GM18907 (cell line): ENCODE measurements at regions not wholly inside any gene's neighbourhood (a gene's known extent, or its start where the extent isn't known, plus 50 kb on each side); places are given as distances from the start of the nearest gene placed in this dataset.

Experiments used
- ATAC-seq: cut with Tn5 transposase; IDR thresholded peaks from one replicate; pipeline ENCODE4 v1.9.1; 2021; ENCODE audit warnings: mild to moderate bottlenecking, moderate library complexity; ENCODE audit not compliant: unreplicated experiment

DNA sequence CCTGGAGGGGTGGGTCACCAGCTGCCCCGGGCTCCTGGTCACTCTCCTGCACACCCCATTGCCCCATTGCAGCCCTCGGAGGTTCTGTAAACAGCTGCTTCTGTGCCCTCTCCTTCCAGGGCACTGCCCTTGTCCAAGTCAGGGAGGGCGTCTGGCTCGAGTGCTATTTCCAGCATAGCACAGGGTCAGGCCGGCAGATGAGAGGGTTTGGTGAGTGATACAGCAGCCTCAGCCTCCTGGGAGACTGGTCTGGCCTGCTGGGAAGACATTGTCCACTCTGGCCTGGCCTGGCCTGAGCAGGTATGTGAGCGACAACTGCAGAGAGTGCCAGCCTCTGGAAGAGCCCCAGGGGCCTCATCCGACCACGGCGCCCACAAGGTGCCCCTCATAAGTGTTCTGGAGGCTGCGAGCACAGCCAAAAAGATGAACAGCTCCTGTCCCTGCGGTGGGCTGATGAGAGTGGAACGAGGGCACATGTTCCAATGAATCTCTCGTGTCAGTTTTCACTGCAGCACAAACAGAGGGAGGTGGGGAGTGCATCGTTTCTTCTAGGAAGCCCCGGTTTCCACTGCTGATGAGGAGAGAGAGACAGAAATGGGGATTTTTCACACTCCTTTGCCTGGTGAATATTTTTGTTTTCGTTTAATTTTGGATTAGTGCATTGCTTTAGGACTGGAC is 105.8 kb upstream of the SDK2 start:
- no peak for ATAC-seq

DNA sequence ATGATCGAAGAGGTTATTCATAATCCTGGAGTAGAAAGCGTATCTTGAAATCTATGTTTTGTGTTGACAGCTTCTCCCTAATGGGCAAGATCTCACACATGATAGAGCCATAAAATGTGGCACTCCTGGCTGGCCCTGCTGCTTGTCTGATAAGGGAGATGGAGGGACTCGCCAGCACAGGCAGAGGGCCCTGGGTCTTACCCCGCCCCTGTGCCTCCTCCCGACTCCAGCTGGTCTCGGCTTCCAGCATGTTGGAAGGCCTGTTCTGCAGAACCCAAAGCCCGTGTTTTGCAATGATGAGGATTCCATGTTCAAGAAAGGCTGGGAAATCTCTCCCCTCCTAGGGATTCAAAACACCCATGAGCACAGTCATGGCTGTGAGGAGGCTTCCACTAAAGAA is 106.7 kb upstream of the SDK2 start:
- ATAC-seq: no peak

- ATAC-seq: no peak
These were observed 109.7 kb upstream of the SDK2 start for GRCh38 chr17:73753751-73754496.

- ATAC-seq: no peak
These were observed 110.7 kb upstream of the SDK2 start for GRCh38 chr17:73754886-73755400.

GRCh38 chr17:73757420-73757819 is 113.2 kb upstream of the SDK2 start:
- ATAC-seq: no peak

DNA sequence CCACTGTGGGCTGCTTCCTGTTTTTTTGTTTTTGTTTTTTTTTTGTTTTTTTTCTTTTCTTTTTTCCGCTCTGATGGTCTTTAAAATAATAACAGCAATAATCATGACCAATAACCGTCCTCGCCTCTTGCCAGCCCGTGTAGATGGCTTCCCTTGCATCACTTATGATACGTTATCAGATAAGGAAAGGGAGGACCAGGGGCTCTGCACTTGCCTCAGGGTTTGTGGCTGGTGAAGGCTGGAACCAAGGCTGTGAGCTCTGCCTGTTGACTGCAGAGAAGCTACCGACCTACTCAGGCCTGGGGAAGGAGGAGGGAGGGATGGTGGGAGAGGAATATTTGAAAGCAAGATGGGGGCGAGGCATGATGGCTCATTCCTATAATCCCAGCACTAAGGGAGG is 114.0 kb upstream of the SDK2 start:
- ATAC-seq: no peak

DNA sequence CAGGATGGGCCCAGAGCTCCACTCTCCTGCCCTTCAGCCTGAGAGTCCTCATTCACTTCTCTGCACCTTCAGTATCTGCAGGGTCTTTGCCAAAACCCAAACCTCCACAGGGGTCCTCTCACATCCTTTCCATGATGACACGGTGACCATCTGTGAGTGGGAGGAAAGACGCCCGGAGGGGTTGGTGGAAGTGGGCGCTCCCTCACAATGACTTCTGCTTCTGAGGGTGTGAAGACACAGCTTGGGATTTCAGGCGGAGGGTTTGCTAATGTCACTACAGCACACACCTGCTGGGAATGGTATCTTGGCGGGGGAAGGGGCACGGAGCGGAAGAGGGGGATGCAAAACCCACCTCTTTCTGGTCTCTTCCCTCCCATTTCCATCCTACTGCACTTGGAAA is 115.1 kb upstream of the SDK2 start:
- ATAC-seq: no peak

GRCh38 chr17:73759734-73760438 is 115.6 kb upstream of the SDK2 start:
- ATAC-seq: no peak

- ATAC-seq: no peak
These were observed 116.2 kb upstream of the SDK2 start for GRCh38 chr17:73760439-73760758.

DNA sequence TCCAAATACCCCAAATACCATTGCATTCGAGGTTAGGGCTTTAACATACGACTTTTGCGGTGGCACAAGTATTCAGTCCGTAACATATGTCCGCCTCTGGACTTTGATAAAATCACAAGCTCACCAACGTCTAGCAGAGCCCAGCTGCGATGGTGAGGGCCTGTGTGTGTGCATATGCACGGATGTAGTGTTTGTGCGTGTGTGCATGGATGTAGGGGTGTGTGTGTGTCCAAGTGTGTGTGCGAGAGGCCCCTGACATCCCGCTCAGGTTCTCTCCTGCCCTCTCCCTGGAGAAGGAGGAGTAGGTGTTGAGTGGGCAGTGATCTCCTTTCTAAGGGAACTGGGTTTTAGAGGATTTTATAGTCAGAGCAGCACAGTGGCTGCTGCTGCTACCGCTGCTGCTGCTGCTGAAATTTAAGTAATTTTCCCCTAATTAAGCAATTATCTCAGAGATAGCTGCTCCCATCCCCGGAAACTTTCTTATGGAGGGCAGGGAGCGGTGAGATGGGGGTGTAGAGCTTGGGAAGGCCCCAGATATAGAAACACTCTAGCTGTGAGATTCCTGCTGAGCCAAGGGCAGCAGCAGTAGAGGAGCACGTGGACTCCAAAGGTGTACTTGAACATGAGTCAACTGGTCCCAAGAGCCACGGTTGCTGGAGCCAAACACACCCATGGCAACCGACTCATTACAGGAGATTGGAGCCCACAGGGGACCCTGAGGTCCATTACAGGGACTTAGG is 121.7 kb upstream of the SDK2 start:
- ATAC-seq: no peak

DNA sequence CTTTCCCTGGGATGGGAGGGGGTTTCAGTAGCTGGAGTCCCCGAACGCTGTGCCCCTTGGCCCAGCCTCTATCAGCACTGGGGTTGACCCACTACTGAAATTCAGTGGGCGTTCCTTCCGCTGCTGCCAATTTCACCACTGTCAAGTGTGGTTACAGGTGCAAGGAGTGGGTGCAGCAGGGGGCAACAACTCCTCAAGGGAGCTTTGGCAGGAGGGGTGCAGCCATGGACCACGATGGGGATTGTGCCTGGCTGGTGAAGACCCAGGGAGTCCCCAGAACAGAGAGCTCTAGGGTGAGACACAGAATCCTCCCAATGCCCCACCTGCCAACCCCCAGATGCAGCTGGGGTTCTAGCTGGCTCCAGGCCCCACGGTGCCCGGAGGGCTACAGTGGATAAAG is 123.5 kb upstream of the SDK2 start:
- ATAC-seq: no peak

GRCh38 chr17:73768691-73769090 is 124.4 kb upstream of the SDK2 start:
- ATAC-seq: no peak

DNA sequence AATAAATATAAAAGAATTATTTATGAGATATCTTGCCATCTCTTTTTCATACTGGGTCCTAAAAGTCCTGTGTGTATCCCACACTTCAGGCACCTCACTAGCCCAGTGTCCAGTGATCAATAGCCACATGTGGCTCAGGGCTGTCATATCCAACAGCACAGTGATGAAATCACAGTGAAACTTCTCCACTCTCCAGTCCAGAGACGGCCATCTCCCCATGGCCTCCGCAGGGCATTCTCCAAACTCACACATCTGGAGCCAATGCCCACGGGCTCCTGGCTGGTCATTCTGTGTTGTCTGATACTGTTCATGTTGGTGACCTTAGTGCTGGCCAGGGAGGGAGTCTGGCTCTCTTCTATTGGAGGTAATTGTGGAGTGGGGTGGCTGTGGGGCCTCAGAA is 125.2 kb upstream of the SDK2 start:
- no peak for ATAC-seq

GRCh38 chr17:73770115-73770848 is 126.0 kb upstream of the SDK2 start:
- ATAC-seq: no peak

DNA sequence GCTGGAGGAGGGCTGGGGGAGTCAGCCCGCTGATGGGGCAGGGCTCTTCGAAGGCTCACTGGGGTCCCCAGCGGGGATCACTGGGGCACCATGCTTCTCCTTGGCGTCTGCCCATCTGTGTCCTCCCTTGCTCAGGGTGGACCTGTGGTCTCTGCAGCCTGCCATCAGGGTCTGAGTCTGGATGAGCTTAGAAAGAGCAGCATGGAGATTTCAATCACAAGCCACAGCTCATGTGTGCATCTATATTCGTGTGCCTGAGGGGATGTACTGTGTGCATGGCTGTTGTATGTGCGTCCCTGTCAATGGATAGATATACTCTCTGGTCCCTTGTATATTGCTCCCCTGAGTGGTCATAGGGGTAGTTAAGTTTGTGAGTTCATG is 126.6 kb upstream of the SDK2 start:
- ATAC-seq: no peak

- no peak for ATAC-seq
These were observed 128.0 kb upstream of the SDK2 start for GRCh38 chr17:73772107-73772705.

DNA sequence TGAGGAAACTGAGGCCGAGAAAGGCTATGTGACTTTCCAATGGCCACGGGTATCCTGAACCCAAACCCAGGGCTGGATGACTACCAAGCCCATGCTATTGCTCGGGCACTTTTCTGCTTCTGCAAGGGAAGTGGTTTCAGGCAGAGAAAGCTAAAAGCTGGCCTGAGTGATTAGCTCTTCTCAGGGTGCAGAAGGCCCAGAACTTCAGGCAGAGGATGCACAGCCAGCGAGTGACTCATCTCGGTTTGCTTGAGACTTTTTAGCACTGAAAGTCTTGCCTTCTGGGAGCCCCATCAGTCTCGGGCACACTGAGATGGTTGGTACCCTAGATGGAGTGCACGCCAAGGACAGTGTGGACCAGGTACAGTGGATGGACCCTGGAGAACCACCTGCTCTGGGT is 129.5 kb upstream of the SDK2 start:
- ATAC-seq: no peak

DNA sequence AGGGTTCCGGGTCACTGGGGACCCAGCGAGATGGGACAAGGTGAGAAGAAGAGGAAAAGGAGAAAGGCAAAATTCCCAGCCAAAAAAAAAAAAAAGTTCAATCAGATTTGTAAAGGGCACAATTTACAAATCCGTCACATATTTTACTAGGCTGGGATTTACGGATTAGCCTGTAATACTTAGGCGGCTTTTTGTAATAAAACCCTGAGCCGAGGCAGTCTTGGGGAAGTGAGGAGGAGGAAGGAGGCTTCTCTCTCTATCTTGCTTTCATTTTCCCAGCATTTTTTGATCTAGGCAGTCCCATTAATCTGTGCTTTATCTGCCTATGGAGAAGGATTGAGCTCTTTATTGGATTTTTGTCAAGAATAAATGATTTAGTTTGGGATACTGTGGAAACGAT is 130.6 kb upstream of the SDK2 start:
- no peak for ATAC-seq

GRCh38 chr17:73776351-73777130 is 132.3 kb upstream of the SDK2 start:
- no peak for ATAC-seq

- ATAC-seq: no peak
These were observed 132.8 kb upstream of the SDK2 start for GRCh38 chr17:73777131-73777449.
